ENCODE measurements at regions not wholly inside any gene's neighbourhood (a gene's known extent, or its start where the extent isn't known, plus 50 kb on each side); places are given as distances from the start of the nearest gene placed in this dataset.

DNA sequence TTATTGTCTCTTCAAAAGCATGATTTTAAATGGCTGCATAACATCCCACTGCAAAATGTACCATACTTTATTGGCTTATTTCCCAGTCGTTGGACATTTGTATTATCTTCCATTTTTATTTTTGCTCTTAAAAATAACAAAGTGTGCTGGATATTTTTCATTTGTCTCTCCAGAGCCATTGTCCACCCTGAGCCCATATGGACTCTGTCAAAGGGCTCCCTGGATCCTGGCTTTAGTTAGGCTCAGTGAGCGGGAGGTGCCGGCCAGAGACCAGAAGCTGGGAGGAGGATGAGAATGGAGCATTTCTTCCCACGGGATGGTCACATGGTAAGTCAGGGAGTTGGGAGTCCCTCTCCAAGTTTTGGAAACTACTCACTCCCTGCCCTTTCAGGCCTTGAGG lies 296.9 kb downstream of the NUAK1 start:
- H2BK12ac ChIP-seq (ENCODE audit: low read length in 2 of 2), result no peak overlapping the region
- DNase-seq, result no peak
- 80% methylated on average over 1 of the region's 4 CpGs for WGBS
- no peak overlapping the region for H4K91ac ChIP-seq (ENCODE audit: low read length)
- no peak overlapping the region for H2BK5ac ChIP-seq (ENCODE audit: low read depth, low read length, poor library complexity, severe bottlenecking)
- no peaks in the 10 kb centered on the region for H3K4me1 ChIP-seq (ENCODE audit: control insufficient read depth, insufficient read depth, low read depth, low read length)
- peaks cover 0 to 6% of the 10 kb centered on the region in 2 experiments for H3K27me3 ChIP-seq (ENCODE audit: control insufficient read depth in 1 of 2, insufficient read depth in 1 of 2, low read length in 2 of 2)
- H2AFZ ChIP-seq (ENCODE audit: low read depth, low read length), result no peak overlapping the region
- no peak overlapping the region for H4K8ac ChIP-seq (ENCODE audit: low read length)
- H2BK120ac ChIP-seq (ENCODE audit: low read depth, low read length), result no peak overlapping the region
- no peak overlapping the region for H3K4me2 ChIP-seq (ENCODE audit: low read length, poor library complexity, severe bottlenecking)
- H3K36me3 ChIP-seq (ENCODE audit: control insufficient read depth in 1 of 2, insufficient read depth in 2 of 2, low read depth in 1 of 2, low read length in 2 of 2), result no peaks in the 10 kb centered on the region
- no peak overlapping the region for H2BK15ac ChIP-seq (ENCODE audit: low read depth, poor library complexity, severe bottlenecking)
- no peak overlapping the region for H3K4me3 ChIP-seq (ENCODE audit: insufficient read depth in 1 of 2, low read depth in 1 of 2, low read length in 2 of 2)
- no peak overlapping the region for H3K23ac ChIP-seq (ENCODE audit: low read length in 2 of 2)
- H3K4ac ChIP-seq (ENCODE audit: low read depth in 1 of 2, low read length in 2 of 2), result no peak overlapping the region
- no peaks in the 10 kb centered on the region for H3K79me1 ChIP-seq (replicated peaks; ENCODE audit: low read length, poor library complexity, severe bottlenecking)
- no peak overlapping the region for H3K9ac ChIP-seq (ENCODE audit: low read length)
- no peak overlapping the region for H3K27ac ChIP-seq (ENCODE audit: low read length, poor library complexity, severe bottlenecking)
- no peak overlapping the region for H3K14ac ChIP-seq (ENCODE audit: low read length in 2 of 2)
- H2AK5ac ChIP-seq (ENCODE audit: low read length, severe bottlenecking), result no peak overlapping the region
- no peak overlapping the region for H3K18ac ChIP-seq (ENCODE audit: low read depth in 1 of 2, low read length in 2 of 2)
- no peaks in the 10 kb centered on the region for H3K9me3 ChIP-seq (ENCODE audit: control insufficient read depth, low read length)

DNA sequence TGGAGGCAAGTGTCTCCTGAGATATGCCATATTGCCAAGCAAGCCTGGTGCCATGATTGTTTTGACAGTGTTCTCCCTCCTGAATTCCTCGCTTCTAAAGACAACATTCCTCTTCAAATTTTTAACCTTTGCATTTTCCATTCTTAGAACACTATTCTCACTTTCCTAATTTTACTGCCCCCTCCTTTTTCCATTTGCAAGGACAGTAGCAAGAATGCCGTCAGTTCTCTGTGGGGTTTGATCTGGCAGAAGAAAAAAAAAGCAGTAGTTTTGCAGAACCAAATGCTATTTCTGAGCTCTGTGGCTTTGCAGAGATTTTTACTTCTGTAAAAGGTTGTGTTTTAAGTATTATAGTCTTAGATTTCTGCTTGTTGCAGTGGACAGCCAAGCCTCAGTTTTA lies 295.2 kb downstream of the NUAK1 start:
- H2AFZ ChIP-seq (ENCODE audit: low read depth, low read length), result no peak overlapping the region
- 84% methylated on average over 2 of the region's 2 CpGs for WGBS

DNA sequence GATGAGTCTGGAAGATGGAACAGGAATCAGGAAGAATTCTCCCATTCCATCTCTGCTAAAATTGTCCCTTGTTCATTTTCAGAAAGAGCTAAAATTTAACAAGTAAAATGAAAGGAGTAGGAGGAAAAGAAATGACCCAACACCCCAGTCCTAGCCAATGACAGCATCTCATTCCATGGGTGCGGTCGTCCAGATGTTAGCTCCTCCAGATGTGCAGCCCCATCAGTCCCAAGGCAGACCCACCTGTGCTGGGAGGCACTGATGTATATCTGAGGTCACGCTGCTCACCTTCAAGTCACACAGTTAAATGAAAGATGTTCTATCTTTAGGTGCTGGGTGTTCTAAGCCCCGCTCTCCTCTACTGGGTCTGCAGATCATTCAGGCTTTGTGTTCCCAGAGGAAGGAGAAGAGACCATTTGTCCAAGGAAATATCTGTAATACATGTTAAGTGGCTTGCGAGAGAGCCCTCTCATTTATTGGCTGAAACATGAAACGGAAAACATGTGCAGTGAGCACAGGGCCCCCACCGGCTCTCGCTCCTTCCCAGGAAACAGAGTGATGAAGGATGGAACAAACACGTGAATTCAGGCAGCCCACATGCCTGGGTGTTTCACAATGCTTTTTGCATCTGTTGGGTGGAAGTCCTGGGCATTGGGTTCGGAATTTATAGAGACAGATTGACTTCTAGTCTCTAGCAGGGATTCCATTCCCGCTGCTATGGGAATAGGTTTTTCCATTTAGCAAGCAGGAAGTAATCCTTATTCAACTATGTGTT lies 294.6 kb downstream of the NUAK1 start:
- no peak overlapping the region for H3K23ac ChIP-seq (ENCODE audit: low read length in 2 of 2)
- no peaks in the 10 kb centered on the region for H3K9me3 ChIP-seq (ENCODE audit: control insufficient read depth, low read length)
- no peak overlapping the region for H2BK5ac ChIP-seq (ENCODE audit: low read depth, low read length, poor library complexity, severe bottlenecking)
- 87% methylated on average over 11 of the region's 11 CpGs for WGBS
- no peak overlapping the region for H2BK15ac ChIP-seq (ENCODE audit: low read depth, poor library complexity, severe bottlenecking)
- H3K4ac ChIP-seq (ENCODE audit: low read depth in 1 of 2, low read length in 2 of 2), result no peak overlapping the region
- H3K79me1 ChIP-seq (replicated peaks; ENCODE audit: low read length, poor library complexity, severe bottlenecking), result no peaks in the 10 kb centered on the region
- no peak overlapping the region for H3K27ac ChIP-seq (ENCODE audit: low read length, poor library complexity, severe bottlenecking)
- no peak overlapping the region for H2AFZ ChIP-seq (ENCODE audit: low read depth, low read length)
- no peaks in the 10 kb centered on the region for H3K36me3 ChIP-seq (ENCODE audit: control insufficient read depth in 1 of 2, insufficient read depth in 2 of 2, low read depth in 1 of 2, low read length in 2 of 2)
- H3K4me1 ChIP-seq (ENCODE audit: control insufficient read depth, insufficient read depth, low read depth, low read length), result no peaks in the 10 kb centered on the region
- no peak overlapping the region for H3K9ac ChIP-seq (ENCODE audit: low read length)
- no peak overlapping the region for H3K4me3 ChIP-seq (ENCODE audit: insufficient read depth in 1 of 2, low read depth in 1 of 2, low read length in 2 of 2)
- H2AK5ac ChIP-seq (ENCODE audit: low read length, severe bottlenecking), result no peak overlapping the region
- H3K14ac ChIP-seq (ENCODE audit: low read length in 2 of 2), result no peak overlapping the region
- no peak overlapping the region for H3K18ac ChIP-seq (ENCODE audit: low read depth in 1 of 2, low read length in 2 of 2)
- peaks cover 0 to 6% of the 10 kb centered on the region in 2 experiments for H3K27me3 ChIP-seq (ENCODE audit: control insufficient read depth in 1 of 2, insufficient read depth in 1 of 2, low read length in 2 of 2)
- no peak overlapping the region for H2BK12ac ChIP-seq (ENCODE audit: low read length in 2 of 2)
- H2BK120ac ChIP-seq (ENCODE audit: low read depth, low read length), result no peak overlapping the region
- peak; percentile 10 for DNase-seq
- H3K4me2 ChIP-seq (ENCODE audit: low read length, poor library complexity, severe bottlenecking), result no peak overlapping the region
- no peak overlapping the region for H4K8ac ChIP-seq (ENCODE audit: low read length)
- H4K91ac ChIP-seq (ENCODE audit: low read length), result no peak overlapping the region

More for the DNA sequence above, 295.2 kb downstream of the NUAK1 start:
- H3K27me3 ChIP-seq (ENCODE audit: control insufficient read depth in 1 of 2, insufficient read depth in 1 of 2, low read length in 2 of 2), result peaks cover 0 to 6% of the 10 kb centered on the region in 2 experiments
- no peaks in the 10 kb centered on the region for H3K4me1 ChIP-seq (ENCODE audit: control insufficient read depth, insufficient read depth, low read depth, low read length)
- H3K36me3 ChIP-seq (ENCODE audit: control insufficient read depth in 1 of 2, insufficient read depth in 2 of 2, low read depth in 1 of 2, low read length in 2 of 2), result no peaks in the 10 kb centered on the region
- no peak overlapping the region for H2BK12ac ChIP-seq (ENCODE audit: low read length in 2 of 2)
- no peaks in the 10 kb centered on the region for H3K79me1 ChIP-seq (replicated peaks; ENCODE audit: low read length, poor library complexity, severe bottlenecking)
- H3K18ac ChIP-seq (ENCODE audit: low read depth in 1 of 2, low read length in 2 of 2), result no peak overlapping the region
- H3K9ac ChIP-seq (ENCODE audit: low read length), result no peak overlapping the region
- no peak overlapping the region for H2BK5ac ChIP-seq (ENCODE audit: low read depth, low read length, poor library complexity, severe bottlenecking)
- no peak overlapping the region for H3K4ac ChIP-seq (ENCODE audit: low read depth in 1 of 2, low read length in 2 of 2)
- H4K91ac ChIP-seq (ENCODE audit: low read length), result no peak overlapping the region
- H3K23ac ChIP-seq (ENCODE audit: low read length in 2 of 2), result no peak overlapping the region
- no peak overlapping the region for H3K27ac ChIP-seq (ENCODE audit: low read length, poor library complexity, severe bottlenecking)
- no peak overlapping the region for H2BK120ac ChIP-seq (ENCODE audit: low read depth, low read length)
- no peak for DNase-seq
- H3K4me3 ChIP-seq (ENCODE audit: insufficient read depth in 1 of 2, low read depth in 1 of 2, low read length in 2 of 2), result no peak overlapping the region
- no peak overlapping the region for H2BK15ac ChIP-seq (ENCODE audit: low read depth, poor library complexity, severe bottlenecking)
- no peak overlapping the region for H3K14ac ChIP-seq (ENCODE audit: low read length in 2 of 2)
- no peak overlapping the region for H4K8ac ChIP-seq (ENCODE audit: low read length)
- H3K9me3 ChIP-seq (ENCODE audit: control insufficient read depth, low read length), result no peaks in the 10 kb centered on the region
- no peak overlapping the region for H2AK5ac ChIP-seq (ENCODE audit: low read length, severe bottlenecking)
- no peak overlapping the region for H3K4me2 ChIP-seq (ENCODE audit: low read length, poor library complexity, severe bottlenecking)

DNA sequence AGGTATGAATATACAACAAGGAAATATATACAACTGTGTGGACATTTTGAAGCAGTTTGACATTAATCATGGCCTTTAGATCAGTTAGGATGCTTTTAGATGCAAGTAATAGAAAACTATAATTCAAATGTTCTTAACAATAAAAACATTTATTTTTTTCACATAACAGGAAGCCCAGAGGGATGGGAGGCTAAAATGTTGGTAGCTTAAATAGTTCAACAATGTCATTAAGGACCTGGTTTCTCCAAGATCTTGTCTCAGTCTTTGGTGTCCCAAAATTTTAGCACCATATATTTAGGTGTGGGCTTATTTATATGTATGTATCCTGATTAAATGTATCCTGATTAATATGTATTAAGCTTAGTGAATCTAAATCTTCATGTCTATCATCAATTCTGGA lies 292.4 kb downstream of the NUAK1 start:
- Histone ChIP-seq H2BK120ac (ENCODE audit: low read depth, low read length) (no peak overlapping the region), H3K23ac (ENCODE audit: low read length in 2 of 2) (no peak overlapping the region), H3K36me3 (ENCODE audit: control insufficient read depth in 1 of 2, insufficient read depth in 2 of 2, low read depth in 1 of 2, low read length in 2 of 2) (no peaks in the 10 kb centered on the region), H3K14ac (ENCODE audit: low read length in 2 of 2) (no peak overlapping the region), H2AFZ (ENCODE audit: low read depth, low read length) (no peak overlapping the region), H3K4me3 (ENCODE audit: insufficient read depth in 1 of 2, low read depth in 1 of 2, low read length in 2 of 2) (no peak overlapping the region), H2AK5ac (ENCODE audit: low read length, severe bottlenecking) (no peak overlapping the region), H2BK12ac (ENCODE audit: low read length in 2 of 2) (no peak overlapping the region), H3K18ac (ENCODE audit: low read depth in 1 of 2, low read length in 2 of 2) (no peak overlapping the region), H2BK5ac (ENCODE audit: low read depth, low read length, poor library complexity, severe bottlenecking) (no peak overlapping the region), H3K9me3 (ENCODE audit: control insufficient read depth, low read length) (no peaks in the 10 kb centered on the region), H3K4me1 (ENCODE audit: control insufficient read depth, insufficient read depth, low read depth, low read length) (no peaks in the 10 kb centered on the region), H3K79me1 (replicated peaks; ENCODE audit: low read length, poor library complexity, severe bottlenecking) (no peaks in the 10 kb centered on the region), H3K27ac (ENCODE audit: low read length, poor library complexity, severe bottlenecking) (no peak overlapping the region), H3K27me3 (ENCODE audit: control insufficient read depth in 1 of 2, insufficient read depth in 1 of 2, low read length in 2 of 2) (peaks cover 0 to 6% of the 10 kb centered on the region in 2 experiments), H4K8ac (ENCODE audit: low read length) (no peak overlapping the region), H3K9ac (ENCODE audit: low read length) (no peak overlapping the region), H3K4me2 (ENCODE audit: low read length, poor library complexity, severe bottlenecking) (no peak overlapping the region), H2BK15ac (ENCODE audit: low read depth, poor library complexity, severe bottlenecking) (no peak overlapping the region), H3K4ac (ENCODE audit: low read depth in 1 of 2, low read length in 2 of 2) (no peak overlapping the region), H4K91ac (ENCODE audit: low read length) (no peak overlapping the region)
- no peak for DNase-seq

All from mesenchymal stem cell (in vitro differentiated cells and primary cell).